ENCODE measurements at regions not wholly inside any gene's neighbourhood (a gene's known extent, or its start where the extent isn't known, plus 50 kb on each side); places are given as distances from the start of the nearest gene placed in this dataset.

DNA sequence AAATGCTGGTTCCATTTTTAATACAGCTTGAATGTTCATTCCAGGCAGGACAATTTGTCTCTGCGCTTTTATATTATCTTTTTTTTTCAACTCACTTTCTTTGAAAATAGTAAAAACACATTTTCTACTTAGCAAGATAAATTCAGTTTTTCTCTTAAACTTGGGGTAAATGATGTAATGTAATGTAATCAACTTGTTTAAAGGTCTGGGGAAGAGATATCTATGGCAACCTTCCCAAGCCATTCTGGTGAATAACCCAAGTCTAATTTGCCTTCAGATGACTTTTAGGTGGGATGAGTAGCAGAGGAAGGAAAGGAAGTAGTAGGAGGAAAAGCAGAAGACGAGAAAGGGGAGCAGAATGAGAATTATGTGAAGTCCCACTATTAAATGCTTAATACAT is 335.1 kb downstream of the SV2B start:
- TF ChIP-seq CTCF (IDR thresholded peaks at IDR 0.05) = no peak
- no peak for TF ChIP-seq POLR2A (IDR thresholded peaks at IDR 0.05)

All from testis (tissue), 2 donors.